CD4-positive, alpha-beta T cell (primary cell): ENCODE measurements at regions not wholly inside any gene's neighbourhood (a gene's known extent, or its start where the extent isn't known, plus 50 kb on each side); places are given as distances from the start of the nearest gene placed in this dataset.

Experiments used
- ATAC-seq: fragments of 200-7000 bp; cut with Tn5 transposase; one replicate; pipeline ENCODE4 v1.10.0; 2022; ENCODE audit warnings: mild to moderate bottlenecking; ENCODE audit not compliant: poor library complexity
- CTCF ChIA-PET: fragments of 350-600 bp; sonication (Branson Sonifier 250); formaldehyde crosslinking; loops from one replicate; lab custom pipeline; 2021; ENCODE audit warnings: antibody characterized with exemption, inconsistent platforms; lab: Charles Lee
- POLR2A ChIA-PET: fragments of 350-600 bp; sonication (Branson Sonifier 250); formaldehyde crosslinking; loops from one replicate; lab custom pipeline; 2021; ENCODE audit warnings: antibody characterized with exemption, inconsistent platforms; lab: Charles Lee
- DNase-seq, 14 experiments: peaks; one replicate each; pipeline ENCODE4 v3.0.0-alpha.2; 2013 to 2020; ENCODE audit warnings: mixed read lengths in 2 of 14
- H3K27ac ChIP-seq, 2 donors: one replicate each; pipeline versions ENCODE4 v1.5.1 to v1.7.0; 2013; ENCODE audit warnings: low read length in 2 of 2, low read depth in 1 of 2, mild to moderate bottlenecking in 1 of 2
- H3K27me3 ChIP-seq, 2 experiments: 1 replicate in 1 of 2; 2 replicates in 1 of 2; pipeline versions ENCODE4 v1.6.1 to v1.7.0; 2013; ENCODE audit warnings: low read length in 2 of 2, control low read depth in 1 of 2, mild to moderate bottlenecking in 1 of 2, moderate library complexity in 1 of 2; ENCODE audit not compliant: insufficient read depth in 2 of 2, control insufficient read depth in 1 of 2
- H3K36me3 ChIP-seq: one replicate; pipeline ENCODE4 v1.6.1; 2013; ENCODE audit warnings: low read length, control low read depth; ENCODE audit not compliant: insufficient read depth
- H3K4me1 ChIP-seq: one replicate; pipeline ENCODE4 v1.6.1; 2013; ENCODE audit warnings: low read length, control low read depth; ENCODE audit not compliant: insufficient read depth
- H3K4me3 ChIP-seq: one replicate; pipeline ENCODE4 v1.5.1; 2013; ENCODE audit warnings: mild to moderate bottlenecking, low read length, moderate library complexity
- H3K9me3 ChIP-seq, 2 experiments: 1 replicate in 1 of 2; 2 replicates in 1 of 2; pipeline versions ENCODE4 v1.6.1 to v1.7.0; 2013; ENCODE audit warnings: low read length in 2 of 2, mild to moderate bottlenecking in 2 of 2, control low read depth in 1 of 2, moderate library complexity in 1 of 2; ENCODE audit not compliant: control insufficient read depth in 1 of 2, insufficient read depth in 1 of 2
- H3K27ac Mint-ChIP-seq: one replicate; pipeline ENCODE4 v1.8.0; 2020; ENCODE audit warnings: mixed read lengths
- H3K27me3 Mint-ChIP-seq: one replicate; pipeline ENCODE4 v1.8.0; 2021; ENCODE audit warnings: mixed read lengths
- H3K36me3 Mint-ChIP-seq: one replicate; pipeline ENCODE4 v1.8.0; 2021; ENCODE audit warnings: low read depth, mixed read lengths
- H3K4me1 Mint-ChIP-seq: one replicate; pipeline ENCODE4 v1.8.0; 2021; ENCODE audit warnings: low read depth, mixed read lengths
- H3K4me3 Mint-ChIP-seq: one replicate; pipeline ENCODE4 v1.8.0; 2020; ENCODE audit warnings: mild to moderate bottlenecking, mixed read lengths
- H3K9me3 Mint-ChIP-seq: one replicate; pipeline ENCODE4 v1.8.0; 2020; ENCODE audit warnings: mixed read lengths
- CTCF ChIP-seq: fragments of 200-600 bp; IDR thresholded peaks from one replicate; pipeline ENCODE4 v1.8.0; 2022; ENCODE audit warnings: antibody characterized with exemption, mild to moderate bottlenecking
- intact Hi-C, 2 experiments: fragments of 100-400 bp; cut with DNase I in 1 of 2; cut with micrococcal nuclease in 1 of 2; formaldehyde crosslinking; loops; one replicate each; pipeline versions ENCODE4 v1.15.1 to v1.9.0; 2023 to 2025; cut with DNase I, micrococcal nuclease

- Histone ChIP-seq H3K4me1 (no peaks in the 10 kb centered on the region), H3K27ac (no peak overlapping the region), H3K27me3 (no peaks in the 10 kb centered on the region), H3K36me3 (no peaks in the 10 kb centered on the region), H3K9me3 (no peaks in the 10 kb centered on the region), H3K4me3 (no peak overlapping the region)
- no peak overlapping the region for H3K27ac Mint-ChIP-seq
- no peak for TF ChIP-seq CTCF
- no peak for DNase-seq
- no peaks in the 10 kb centered on the region for H3K36me3 Mint-ChIP-seq
- H3K4me3 Mint-ChIP-seq: no peak overlapping the region
- ChIA-PET POLR2A (no interaction called here), CTCF (interaction anchor here (1.4 kb wide), 1 partner anchor 11 kb away, joined by 4 read pairs; no protein-coding TSS in a partner anchor)
- ATAC-seq: no peak
- no peaks in the 10 kb centered on the region for H3K27me3 Mint-ChIP-seq
- intact Hi-C loops: no loop called here
- no peaks in the 10 kb centered on the region for H3K4me1 Mint-ChIP-seq
- peaks cover 6% of the 10 kb centered on the region for H3K9me3 Mint-ChIP-seq
Measured at GRCh38 chr4:173837517-173837916, 307.5 kb upstream of the HAND2 start.

- TF ChIP-seq CTCF: no peak
- Histone ChIP-seq H3K27me3 (no peaks in the 10 kb centered on the region), H3K27ac (no peak overlapping the region), H3K4me3 (no peak overlapping the region), H3K36me3 (no peaks in the 10 kb centered on the region), H3K4me1 (no peaks in the 10 kb centered on the region), H3K9me3 (no peaks in the 10 kb centered on the region)
- H3K4me3 Mint-ChIP-seq: no peak overlapping the region
- H3K27ac Mint-ChIP-seq: no peak overlapping the region
- no peaks in the 10 kb centered on the region for H3K4me1 Mint-ChIP-seq
- no peak for ATAC-seq
- no peak for DNase-seq
- no peaks in the 10 kb centered on the region for H3K27me3 Mint-ChIP-seq
- intact Hi-C loops: no loop called here
- no peaks in the 10 kb centered on the region for H3K36me3 Mint-ChIP-seq
- ChIA-PET POLR2A (no interaction called here), CTCF (no interaction called here)
- H3K9me3 Mint-ChIP-seq: no peaks in the 10 kb centered on the region
Measured at GRCh38 chr4:173835903-173836302, 305.9 kb upstream of the HAND2 start.

DNA sequence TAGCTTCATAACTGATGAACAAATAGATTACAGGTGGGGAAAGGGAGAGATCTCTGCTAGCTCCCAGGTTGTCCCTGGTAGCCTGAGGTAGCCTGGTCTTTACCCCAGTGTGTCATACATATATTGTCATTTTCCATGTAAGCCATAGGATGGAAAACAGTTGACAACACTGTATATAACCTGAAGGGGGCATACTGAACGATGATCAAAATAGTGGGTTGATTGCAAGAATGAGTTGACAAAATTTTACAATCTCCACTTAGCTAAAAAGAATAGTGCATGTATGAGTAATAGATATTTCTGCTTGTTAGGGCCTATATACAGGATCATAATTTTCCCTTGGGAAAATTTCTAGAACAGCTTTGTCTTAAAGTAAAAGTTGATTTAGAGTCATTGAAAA, 304.1 kb upstream of the HAND2 start:
- no peak overlapping the region for H3K4me3 Mint-ChIP-seq
- ATAC-seq: no peak
- Histone ChIP-seq H3K27ac (no peak overlapping the region), H3K4me1 (no peaks in the 10 kb centered on the region), H3K4me3 (no peak overlapping the region), H3K9me3 (no peaks in the 10 kb centered on the region), H3K36me3 (no peaks in the 10 kb centered on the region), H3K27me3 (no peaks in the 10 kb centered on the region)
- H3K36me3 Mint-ChIP-seq: no peaks in the 10 kb centered on the region
- TF ChIP-seq CTCF: no peak
- no peaks in the 10 kb centered on the region for H3K27me3 Mint-ChIP-seq
- intact Hi-C loops: no loop called here
- H3K27ac Mint-ChIP-seq: no peak overlapping the region
- no peak for DNase-seq
- no peaks in the 10 kb centered on the region for H3K4me1 Mint-ChIP-seq
- CTCF ChIA-PET: no interaction called here
- POLR2A ChIA-PET: no interaction called here
- H3K9me3 Mint-ChIP-seq: no peaks in the 10 kb centered on the region
